K562 (cell line): ENCODE measurements at regions not wholly inside any gene's neighbourhood (a gene's known extent, or its start where the extent isn't known, plus 50 kb on each side); places are given as distances from the start of the nearest gene placed in this dataset.
"Not testable (repeated sequence)": the region's sequence is repeated elsewhere in the genome, so short reads cannot be mapped to it uniquely, and the experiment has no call there.

Experiments used
- BDP1 ChIP-seq: IDR thresholded peaks from 3 replicates; pipeline ENCODE4 v1.6.1; 2011; ENCODE audit not compliant: insufficient read length, insufficient read depth
- CBX1 ChIP-seq: sonication (generic); IDR thresholded peaks from 2 replicates; pipeline ENCODE4 v1.6.1; 2016; ENCODE audit warnings: antibody characterized with exemption, low read depth, mild to moderate bottlenecking
- CTCF ChIP-seq, 3 experiments: IDR thresholded peaks in 2 of 3; conservative IDR thresholded peaks in 1 of 3; 2 replicates each; pipeline ENCODE4 v1.5.1; 2011 to 2012; ENCODE audit warnings: low read length in 3 of 3, mild to moderate bottlenecking in 3 of 3, control low read depth in 2 of 3, improper control_type of control experiment in 1 of 3, inconsistent platforms in 1 of 3, low read depth in 1 of 3, mixed read lengths in 1 of 3, moderate library complexity in 1 of 3; ENCODE audit not compliant: insufficient read depth in 2 of 3
- HCFC1 ChIP-seq: IDR thresholded peaks from 2 replicates; pipeline ENCODE4 v1.6.1; 2012; ENCODE audit warnings: low read depth, low read length, improper control_type of control experiment
- HMGXB4 ChIP-seq: sonication (generic); formaldehyde crosslinking; IDR thresholded peaks from 2 replicates; pipeline ENCODE4 v1.8.1; 2023; ENCODE audit warnings: mild to moderate bottlenecking, missing genetic modification reagents
- MIER1 ChIP-seq: fragments of 450-650 bp; IDR thresholded peaks from 2 replicates; pipeline ENCODE4 v1.6.1; 2016; ENCODE audit warnings: antibody characterized with exemption, mild to moderate bottlenecking, low read depth
- NEUROD1 ChIP-seq: fragments of 150-350 bp; IDR thresholded peaks from 2 replicates; pipeline ENCODE4 v1.6.1; 2014; ENCODE audit warnings: borderline replicate concordance, low read length, low read depth; ENCODE audit not compliant: partially characterized antibody
- NFXL1 ChIP-seq: fragments of 450-650 bp; formaldehyde crosslinking; IDR thresholded peaks from 2 replicates; pipeline ENCODE4 v1.4.0; 2021; ENCODE audit warnings: mild to moderate bottlenecking
- POLR2A ChIP-seq: fragments of 450-650 bp; conservative IDR thresholded peaks from 2 replicates; pipeline ENCODE4 v1.6.1; 2016
- POLR2AphosphoS5 ChIP-seq: IDR thresholded peaks from 2 replicates; pipeline ENCODE4 v1.6.1; 2011; ENCODE audit warnings: mild to moderate bottlenecking, low read depth, low read length, moderate library complexity; ENCODE audit not compliant: control insufficient read depth, insufficient read depth
- RAD21 ChIP-seq, 2 experiments: fragments of 250-450 bp in 1 of 2; fragments of 450-650 bp in 1 of 2; sonication (Bioruptor Pico) in 1 of 2; formaldehyde crosslinking in 1 of 2; IDR thresholded peaks in 1 of 2; conservative IDR thresholded peaks in 1 of 2; 2 replicates each; pipeline versions ENCODE4 v1.4.0 to v1.8.0; 2020 to 2022; ENCODE audit warnings: mild to moderate bottlenecking in 2 of 2, moderate library complexity in 1 of 2
- ZBTB33 ChIP-seq: sonication (generic); formaldehyde crosslinking; IDR thresholded peaks from 2 replicates; pipeline ENCODE4 v1.8.1; 2023; ENCODE audit warnings: mild to moderate bottlenecking, missing genetic modification reagents
- ZNF184 ChIP-seq: sonication (generic); formaldehyde crosslinking; IDR thresholded peaks from 2 replicates; pipeline ENCODE4 v1.5.0; 2020; ENCODE audit warnings: missing genetic modification reagents
- TF ChIP-seq, protein P1 (sequence below): fragments of 450-650 bp; formaldehyde crosslinking; IDR thresholded peaks from 2 replicates; pipeline ENCODE4 v1.4.0; 2022; ENCODE audit warnings: mild to moderate bottlenecking, moderate library complexity

- not testable (repeated sequence) for TF ChIP-seq HCFC1; ZNF184 (CRISPR knock-in tag); POLR2A; MIER1; CTCF (IDR thresholded peaks at IDR 0.05 in 2 of 3, conservative IDR thresholded peaks at IDR 0.05 in 1 of 3; ENCODE audit: insufficient read depth in 2 of 3, low read depth in 1 of 3, low read length in 3 of 3); CBX1; POLR2AphosphoS5; RAD21 (CRISPR knock-in tag; conservative IDR thresholded peaks at IDR 0.05 in 1 of 2, IDR thresholded peaks at IDR 0.05 in 1 of 2); BDP1; NFXL1 (CRISPR knock-in tag); ZBTB33; HMGXB4 (CRISPR knock-in tag); NEUROD1
- TF ChIP-seq, protein P1, sequence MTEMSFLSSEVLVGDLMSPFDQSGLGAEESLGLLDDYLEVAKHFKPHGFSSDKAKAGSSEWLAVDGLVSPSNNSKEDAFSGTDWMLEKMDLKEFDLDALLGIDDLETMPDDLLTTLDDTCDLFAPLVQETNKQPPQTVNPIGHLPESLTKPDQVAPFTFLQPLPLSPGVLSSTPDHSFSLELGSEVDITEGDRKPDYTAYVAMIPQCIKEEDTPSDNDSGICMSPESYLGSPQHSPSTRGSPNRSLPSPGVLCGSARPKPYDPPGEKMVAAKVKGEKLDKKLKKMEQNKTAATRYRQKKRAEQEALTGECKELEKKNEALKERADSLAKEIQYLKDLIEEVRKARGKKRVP (CRISPR knock-in tag), result not testable (repeated sequence)
Measured at GRCh38 chr5:7268722-7269121, 127.2 kb upstream of the ADCY2 start.
